OCI-LY3 (cell line): ENCODE measurements at regions not wholly inside any gene's neighbourhood (a gene's known extent, or its start where the extent isn't known, plus 50 kb on each side); places are given as distances from the start of the nearest gene placed in this dataset.
"Not testable (repeated sequence)": the region's sequence is repeated elsewhere in the genome, so short reads cannot be mapped to it uniquely, and the experiment has no call there.

Source experiments
- H2AFZ ChIP-seq: fragments of 200-600, 300-600 bp; shearing (Covaris generic); 2 replicates; pipeline ENCODE4 v1.6.0; 2014; ENCODE audit warnings: antibody characterized with exemption, low read depth, low read length
- H3K27ac ChIP-seq: fragments of 200-600, 300-600 bp; sonication (generic); 2 replicates; pipeline ENCODE4 v1.5.1; 2014; ENCODE audit warnings: mild to moderate bottlenecking, low read length, moderate library complexity, mixed read lengths
- H3K27me3 ChIP-seq: fragments of 200-600, 300-600 bp; sonication (generic); 2 replicates; pipeline ENCODE4 v1.6.1; 2014; ENCODE audit warnings: low read depth, low read length, mixed read lengths
- H3K36me3 ChIP-seq: fragments of 200-600, 300-600 bp; sonication (generic); replicated peaks from 2 replicates; pipeline ENCODE3; 2014; ENCODE audit warnings: low read depth, low read length, mixed read lengths
- H3K4me1 ChIP-seq: fragments of 300-600, 200-600 bp; sonication (generic); 2 replicates; pipeline ENCODE4 v1.6.1; 2014; ENCODE audit warnings: low read length, mixed read lengths
- H3K4me2 ChIP-seq: fragments of 200-600, 300-600 bp; sonication (generic); 2 replicates; pipeline ENCODE4 v1.6.1; 2014; ENCODE audit warnings: low read length, mixed read lengths
- H3K4me3 ChIP-seq: fragments of 300-600, 200-600 bp; sonication (generic); 2 replicates; pipeline ENCODE4 v1.5.1; 2014; ENCODE audit warnings: antibody characterized with exemption, mild to moderate bottlenecking, low read length, moderate library complexity
- H3K79me2 ChIP-seq: fragments of 300-600, 200-600 bp; shearing (Covaris generic); 2 replicates; pipeline ENCODE4 v1.6.1; 2014; ENCODE audit warnings: mild to moderate bottlenecking, low read length, mixed read lengths
- H3K9ac ChIP-seq: fragments of 300-600, 200-600 bp; shearing (Covaris generic); 2 replicates; pipeline ENCODE4 v1.6.0; 2014; ENCODE audit warnings: mild to moderate bottlenecking, low read length, moderate library complexity
- H3K9me3 ChIP-seq: fragments of 200-600, 300-600 bp; shearing (Covaris generic); 2 replicates; pipeline ENCODE4 v1.6.1; 2014; ENCODE audit warnings: low read length, mixed read lengths; ENCODE audit not compliant: insufficient read depth
- H4K20me1 ChIP-seq: fragments of 200-600, 300-600 bp; sonication (generic); 2 replicates; pipeline ENCODE4 v1.6.1; 2016; ENCODE audit warnings: low read length, mixed read lengths; ENCODE audit not compliant: insufficient read depth
- CTCF ChIP-seq: fragments of 200-600, 300-600 bp; sonication (generic); IDR thresholded peaks from 2 replicates; pipeline ENCODE4 v1.5.1; 2014; ENCODE audit warnings: antibody characterized with exemption, low read length, low read depth

- not testable (repeated sequence) for H3K9me3 ChIP-seq, H3K9ac ChIP-seq, H3K4me2 ChIP-seq, H3K27ac ChIP-seq, H3K27me3 ChIP-seq, H3K4me3 ChIP-seq, H3K36me3 ChIP-seq, H2AFZ ChIP-seq, H4K20me1 ChIP-seq, H3K79me2 ChIP-seq, H3K4me1 ChIP-seq
Measured at GRCh38 chr2:132352481-132353001, 64.1 kb upstream of the GPR39 start.

GRCh38 chr2:132353380-132353779 lies 63.2 kb upstream of the GPR39 start:
- H3K27me3 ChIP-seq, H3K27ac ChIP-seq, H3K9me3 ChIP-seq, H3K9ac ChIP-seq, H3K4me3 ChIP-seq, H4K20me1 ChIP-seq, H3K4me2 ChIP-seq, H3K4me1 ChIP-seq, H2AFZ ChIP-seq, H3K79me2 ChIP-seq, H3K36me3 ChIP-seq: not testable (repeated sequence)

- H3K4me3 ChIP-seq, H3K36me3 ChIP-seq, H2AFZ ChIP-seq: not testable (repeated sequence)
Measured at GRCh38 chr2:132360964-132361363, 55.6 kb upstream of the GPR39 start.

GRCh38 chr2:132361498-132361897 lies 55.1 kb upstream of the GPR39 start:
- H3K4me1 ChIP-seq, H2AFZ ChIP-seq, H3K4me2 ChIP-seq, H3K36me3 ChIP-seq, H3K9ac ChIP-seq, H3K79me2 ChIP-seq, H4K20me1 ChIP-seq, H3K9me3 ChIP-seq, H3K4me3 ChIP-seq, H3K27me3 ChIP-seq, H3K27ac ChIP-seq: not testable (repeated sequence)

More at GRCh38 chr2:132360964-132361363, 55.6 kb upstream of the GPR39 start:
- H3K4me2 ChIP-seq, H3K4me1 ChIP-seq, H3K27me3 ChIP-seq, H3K9ac ChIP-seq, H3K79me2 ChIP-seq, H3K9me3 ChIP-seq, H3K27ac ChIP-seq, H4K20me1 ChIP-seq: not testable (repeated sequence)

- H3K4me1 ChIP-seq, H3K4me2 ChIP-seq, H3K27ac ChIP-seq, H3K79me2 ChIP-seq, H2AFZ ChIP-seq, H3K4me3 ChIP-seq, H3K27me3 ChIP-seq, H3K9me3 ChIP-seq, H4K20me1 ChIP-seq, H3K9ac ChIP-seq, H3K36me3 ChIP-seq: not testable (repeated sequence)
Measured at GRCh38 chr2:132363352-132363751, 53.3 kb upstream of the GPR39 start.

GRCh38 chr2:132365963-132366362 lies 50.6 kb upstream of the GPR39 start:
- H2AFZ ChIP-seq, H3K4me2 ChIP-seq, H3K9me3 ChIP-seq, H3K79me2 ChIP-seq, H3K4me3 ChIP-seq, H3K36me3 ChIP-seq, H3K27me3 ChIP-seq, H3K9ac ChIP-seq, H3K27ac ChIP-seq, H4K20me1 ChIP-seq, H3K4me1 ChIP-seq: not testable (repeated sequence)

- Histone ChIP-seq H3K4me2 (no peak overlapping the region), H3K27ac (no peak overlapping the region), H3K4me3 (no peak overlapping the region), H3K27me3 (no peaks in the 10 kb centered on the region), H3K9ac (no peak overlapping the region), H3K9me3 (no peaks in the 10 kb centered on the region), H2AFZ (no peak overlapping the region), H3K36me3 (no peaks in the 10 kb centered on the region), H3K79me2 (no peaks in the 10 kb centered on the region), H3K4me1 (no peaks in the 10 kb centered on the region), H4K20me1 (no peaks in the 10 kb centered on the region)
- TF ChIP-seq CTCF, result no peak
Measured at GRCh38 chr2:132366421-132367180, 50.0 kb upstream of the GPR39 start.
